Right lobe of liver (tissue), 6 donors: ENCODE measurements at regions not wholly inside any gene's neighbourhood (a gene's known extent, or its start where the extent isn't known, plus 50 kb on each side); places are given as distances from the start of the nearest gene placed in this dataset.

ENCODE experiments used
- ATAC-seq, 4 donors: fragments of 200-7000 bp; cut with Tn5 transposase; one replicate each; pipeline ENCODE4 v1.9.1; 2020; ENCODE audit warnings: mild to moderate bottlenecking in 4 of 4, moderate library complexity in 4 of 4
- DNase-seq, 3 donors: peaks; one replicate each; pipeline ENCODE4 v3.0.0-alpha.2; 2020
- H3K27ac ChIP-seq, 3 donors: fragments of 200-600 bp; one replicate each; pipeline ENCODE4 v1.8.0; 2022
- H3K27me3 ChIP-seq, 2 donors: fragments of 200-600 bp; one replicate each; pipeline ENCODE4 v1.8.0; 2022
- H3K36me3 ChIP-seq, 4 donors: fragments of 200-600 bp; sonication (generic) in 1 of 4; one replicate each; pipeline versions ENCODE4 v1.5.1 to v1.8.0; 2017 to 2022; ENCODE audit warnings: control low read depth in 1 of 4
- H3K4me1 ChIP-seq, 4 donors: fragments of 200-600 bp; sonication (generic) in 1 of 4; one replicate each; pipeline versions ENCODE4 v1.5.1 to v1.8.0; 2017 to 2022; ENCODE audit warnings: control low read depth in 1 of 4
- H3K4me3 ChIP-seq, 3 donors: fragments of 200-600 bp; one replicate each; pipeline ENCODE4 v1.8.0; 2022
- H3K9me3 ChIP-seq, 4 donors: fragments of 200-600 bp; sonication (generic) in 1 of 4; one replicate each; pipeline versions ENCODE4 v1.5.1 to v1.8.0; 2017 to 2022; ENCODE audit warnings: control low read depth in 1 of 4
- CTCF ChIP-seq, 4 donors: fragments of 200-600 bp in 3 of 4; fragments of 450-650 bp in 1 of 4; IDR thresholded peaks; one replicate each; pipeline versions ENCODE4 v1.5.1 to v1.8.0; 2016 to 2022; ENCODE audit warnings: antibody characterized with exemption in 4 of 4, mild to moderate bottlenecking in 2 of 4
- POLR2A ChIP-seq: fragments of 450-650 bp; IDR thresholded peaks from one replicate; pipeline ENCODE4 v1.6.1; 2017; ENCODE audit warnings: antibody characterized with exemption, mild to moderate bottlenecking
- WGBS: methylation state at CpG from one replicate; pipeline ENCODE4 v1.1.6; 2018; ENCODE audit warnings: low coverage, low lambda C conversion rate; ENCODE audit not compliant: insufficient coverage; ENCODE audit errors: missing lambda C conversion rate; 5-methylcytosine and 5-hydroxymethylcytosine counted together
- intact Hi-C, 2 donors: fragments of 100-400 bp; cut with DNase I; formaldehyde crosslinking; loops; one replicate each; pipeline versions ENCODE4 v1.11.2 to v1.14.1; 2022
- donor health status: DM: no; HTN: yes; CAD: no.
- donor health status: DM: no; HTN: no; CAD: no.
- donor health status: DM: no; HTN: no; CAD: no.
- donor health status: DM: no; HTN: yes; CAD: no.
- donor health status: DM: no; HTN: yes; CAD: no.

GRCh38 chr14:32010604-32011125, 66.4 kb upstream of the ARHGAP5 start:
- intact Hi-C loops: no loop called here

DNA sequence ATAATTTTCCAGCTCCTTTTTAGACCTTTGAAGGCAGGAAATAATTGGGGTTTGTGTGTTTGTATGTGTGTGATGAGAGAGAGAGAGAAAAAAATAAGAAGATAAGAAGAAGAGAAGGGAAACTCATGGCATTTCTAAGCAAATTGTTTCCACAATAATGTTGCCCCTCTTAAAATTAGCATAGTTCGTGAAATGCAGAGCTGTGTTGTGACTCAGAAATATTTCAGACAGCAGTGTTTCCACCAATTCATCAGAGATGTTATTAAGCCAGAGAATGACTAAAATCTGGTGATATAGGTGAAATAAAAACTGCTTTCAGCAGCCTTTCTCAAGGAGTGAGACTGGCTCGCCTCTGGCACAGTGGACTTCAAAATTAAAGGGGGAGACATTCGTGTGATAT, 65.9 kb upstream of the ARHGAP5 start:
- H3K27me3 ChIP-seq: no peaks in the 10 kb centered on the region
- H3K27ac ChIP-seq: no peak overlapping the region
- intact Hi-C loops: no loop called here
- H3K36me3 ChIP-seq: no peaks in the 10 kb centered on the region
- DNase-seq: no peak
- 81% methylated on average over 3 of the region's 3 CpGs for WGBS
- H3K9me3 ChIP-seq: no peaks in the 10 kb centered on the region
- no peak for TF ChIP-seq POLR2A
- no peak for TF ChIP-seq CTCF (IDR thresholded peaks at IDR 0.05)
- H3K4me3 ChIP-seq: no peak overlapping the region
- no peak for ATAC-seq
- no peaks in the 10 kb centered on the region for H3K4me1 ChIP-seq

More at GRCh38 chr14:32010604-32011125, 66.4 kb upstream of the ARHGAP5 start:
- H3K9me3 ChIP-seq: no peaks in the 10 kb centered on the region
- WGBS: 46% methylated on average over 3 of the region's 4 CpGs
- no peaks in the 10 kb centered on the region for H3K27me3 ChIP-seq
- no peak for TF ChIP-seq POLR2A
- no peaks in the 10 kb centered on the region for H3K4me1 ChIP-seq
- no peak overlapping the region for H3K4me3 ChIP-seq
- no peak for DNase-seq
- H3K36me3 ChIP-seq: no peaks in the 10 kb centered on the region
- no peak overlapping the region for H3K27ac ChIP-seq
- ATAC-seq: peak in 1 of 4 donors; percentile 13

DNA sequence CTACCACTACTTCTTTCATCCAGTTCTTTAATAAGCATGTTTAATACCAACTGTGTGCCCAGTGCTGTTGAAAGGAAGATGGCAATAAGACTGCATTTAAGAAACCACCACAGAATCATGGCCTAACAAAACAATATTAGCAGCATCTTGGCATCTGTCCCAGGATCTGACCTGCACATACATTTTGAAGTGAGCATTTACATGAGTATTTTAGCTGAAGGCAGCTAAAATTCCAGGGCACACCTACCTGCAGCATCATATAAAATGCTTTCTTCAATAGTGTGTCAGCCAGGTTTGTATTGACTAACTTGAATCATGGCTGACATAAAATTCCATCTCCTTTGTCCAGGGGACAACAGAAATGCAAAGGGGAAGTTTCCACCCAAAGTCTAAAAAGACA, 65.0 kb upstream of the ARHGAP5 start:
- intact Hi-C loops: no loop called here
- no peak for DNase-seq
- Histone ChIP-seq H3K27ac (no peak overlapping the region), H3K4me3 (no peak overlapping the region), H3K36me3 (no peaks in the 10 kb centered on the region), H3K9me3 (no peaks in the 10 kb centered on the region), H3K4me1 (no peaks in the 10 kb centered on the region), H3K27me3 (no peaks in the 10 kb centered on the region)
- TF ChIP-seq POLR2A (no peak), CTCF (IDR thresholded peaks at IDR 0.05) (no peak)
- no peak for ATAC-seq

DNA sequence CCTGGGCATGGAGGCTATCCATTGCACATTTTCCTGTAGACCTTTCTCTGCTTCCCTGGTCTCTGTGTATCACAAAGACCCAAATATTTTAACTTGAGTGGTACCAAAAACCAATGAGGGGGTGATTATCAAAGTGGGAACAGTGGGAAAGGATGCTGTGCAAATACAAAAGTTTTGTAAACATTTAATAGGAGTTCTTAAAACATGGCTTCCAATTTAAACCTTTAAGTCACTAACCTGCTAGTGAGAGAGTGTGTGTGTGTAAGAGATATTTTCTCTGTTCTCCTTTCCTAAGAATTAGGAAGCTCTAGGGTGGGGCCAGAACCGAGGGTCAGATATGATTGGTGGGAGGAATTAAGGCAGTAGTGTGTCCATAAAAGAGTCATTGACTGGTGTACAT, 64.5 kb upstream of the ARHGAP5 start:
- DNase-seq (no peak), ATAC-seq (no peak)
- no peak overlapping the region for H3K27ac ChIP-seq
- 38% methylated on average over 1 of the region's 1 CpG for WGBS
- no peaks in the 10 kb centered on the region for H3K4me1 ChIP-seq
- H3K27me3 ChIP-seq: no peaks in the 10 kb centered on the region
- intact Hi-C loops: no loop called here
- no peaks in the 10 kb centered on the region for H3K36me3 ChIP-seq
- no peak overlapping the region for H3K4me3 ChIP-seq
- TF ChIP-seq POLR2A (no peak), CTCF (IDR thresholded peaks at IDR 0.05) (no peak)
- no peaks in the 10 kb centered on the region for H3K9me3 ChIP-seq

GRCh38 chr14:32013083-32013482, 64.0 kb upstream of the ARHGAP5 start:
- Histone ChIP-seq H3K9me3 (no peaks in the 10 kb centered on the region), H3K27me3 (no peaks in the 10 kb centered on the region), H3K4me1 (no peaks in the 10 kb centered on the region), H3K4me3 (no peak overlapping the region), H3K36me3 (no peaks in the 10 kb centered on the region), H3K27ac (no peak overlapping the region)
- TF ChIP-seq POLR2A (no peak), CTCF (IDR thresholded peaks at IDR 0.05) (no peak)
- ATAC-seq: no peak
- no peak for DNase-seq
- 74% methylated on average over 5 of the region's 6 CpGs for WGBS
- intact Hi-C loops: no loop called here
